Stimulated activated naive CD8-positive, alpha-beta T cell treated with anti-CD3 and anti-CD28 coated beads, Interleukin-15, amount 100 ng/mL, for 72 hours (primary cell): ENCODE measurements at regions not wholly inside any gene's neighbourhood (a gene's known extent, or its start where the extent isn't known, plus 50 kb on each side); places are given as distances from the start of the nearest gene placed in this dataset.
"Not testable (repeated sequence)": the region's sequence is repeated elsewhere in the genome, so short reads cannot be mapped to it uniquely, and the experiment has no call there.

Experiments used
- ATAC-seq: fragments of 150-1000 bp; cut with Tn5 transposase; 2 replicates; pipeline ENCODE4 v1.10.0; 2021; ENCODE audit warnings: mild to moderate bottlenecking, moderate library complexity
- DNase-seq, 2 donors: peaks; one replicate each; pipeline ENCODE4 v3.0.0; 2021 to 2022
- H3K27ac Mint-ChIP-seq, 2 donors: one replicate each; pipeline ENCODE4 v1.8.0; 2022; ENCODE audit warnings: mild to moderate bottlenecking in 2 of 2, mixed read lengths in 2 of 2, moderate library complexity in 2 of 2
- H3K27me3 Mint-ChIP-seq: one replicate; pipeline ENCODE4 v1.8.0; 2022; ENCODE audit warnings: mixed read lengths
- H3K4me1 Mint-ChIP-seq: one replicate; pipeline ENCODE4 v1.8.0; 2022; ENCODE audit warnings: mild to moderate bottlenecking, mixed read lengths
- H3K4me3 Mint-ChIP-seq, 2 donors: one replicate each; pipeline ENCODE4 v1.8.0; 2022; ENCODE audit warnings: mild to moderate bottlenecking in 2 of 2, mixed read lengths in 2 of 2, moderate library complexity in 1 of 2
- H3K9me3 Mint-ChIP-seq, 2 donors: one replicate each; pipeline ENCODE4 v1.8.0; 2022; ENCODE audit warnings: mixed read lengths in 2 of 2

DNA sequence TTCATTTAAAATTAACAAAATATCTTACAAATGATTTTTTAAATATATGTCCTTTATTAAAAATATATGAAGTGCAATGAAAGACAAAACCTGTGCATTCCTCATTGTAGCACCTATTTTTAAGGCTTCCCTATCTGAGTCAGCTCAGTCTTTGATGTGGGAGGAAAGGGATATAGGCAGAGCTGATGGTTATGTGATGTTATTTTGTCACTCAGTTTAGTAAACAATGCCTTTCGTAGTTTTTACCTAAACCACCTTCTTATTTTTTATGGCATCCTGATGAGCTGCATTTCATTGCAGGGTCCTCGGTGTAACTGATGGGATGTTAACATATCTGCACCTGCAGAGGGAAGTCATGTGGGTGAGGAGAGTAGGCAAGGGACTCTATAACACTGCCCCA lies 58.9 kb upstream of the FRMD6 start:
- Mint-ChIP-seq H3K27ac (no peak overlapping the region), H3K27me3 (peaks cover 14% of the 10 kb centered on the region), H3K4me1 (peaks cover 6% of the 10 kb centered on the region), H3K9me3 (no peaks in the 10 kb centered on the region), H3K4me3 (no peak overlapping the region)
- peak; percentile 69 for ATAC-seq
- DNase-seq, result no peak

DNA sequence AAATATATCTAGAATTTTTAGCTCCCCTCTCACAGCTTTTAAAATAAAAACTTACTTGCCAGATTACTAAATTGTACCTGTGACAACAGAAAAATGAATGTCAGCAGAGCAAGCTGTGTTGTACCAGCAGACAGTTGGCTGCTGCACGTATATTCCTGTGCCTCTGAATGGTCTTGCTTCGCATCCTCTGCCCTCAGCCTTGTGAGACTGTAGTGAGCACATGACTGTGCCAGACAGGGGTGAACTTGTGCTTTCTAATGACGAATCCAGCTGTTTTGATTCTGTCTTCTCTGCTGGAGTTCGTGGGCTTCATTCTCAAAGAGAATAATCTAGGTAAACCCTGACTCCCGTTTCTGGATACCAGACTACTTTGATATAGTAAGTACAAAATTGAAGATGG lies 58.3 kb upstream of the FRMD6 start:
- ATAC-seq (no peak), DNase-seq (no peak)
- Mint-ChIP-seq H3K9me3 (no peaks in the 10 kb centered on the region), H3K27me3 (peaks cover 13% of the 10 kb centered on the region), H3K4me1 (peaks cover 6% of the 10 kb centered on the region), H3K27ac (no peak overlapping the region), H3K4me3 (no peak overlapping the region)

DNA sequence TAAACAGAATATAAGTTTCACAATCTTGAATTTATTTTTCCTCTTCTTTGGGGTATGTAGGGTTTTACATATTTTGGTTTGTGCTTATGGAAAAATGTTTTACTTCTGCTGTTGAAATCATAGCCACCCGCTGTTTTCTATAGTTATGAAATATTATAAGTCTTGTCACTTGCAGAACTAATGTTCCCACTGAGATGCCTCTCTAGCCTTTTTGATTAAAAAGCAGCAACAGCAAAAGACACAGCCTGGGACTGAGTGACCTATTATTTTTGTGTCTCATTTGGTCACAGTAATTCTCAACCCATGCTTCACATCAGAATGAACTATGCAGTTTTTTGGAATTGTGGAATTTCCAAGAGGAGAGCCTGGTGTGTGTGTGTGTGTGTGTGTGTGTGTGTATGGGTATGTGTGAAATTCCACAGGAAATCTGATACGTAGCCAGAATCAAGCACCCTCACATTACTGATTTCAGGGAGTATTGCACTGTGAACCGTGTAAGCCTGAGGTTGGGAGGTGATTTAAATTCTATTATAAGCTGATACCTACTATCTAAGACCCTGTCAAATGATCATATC lies 55.7 kb upstream of the FRMD6 start:
- Mint-ChIP-seq H3K9me3 (no peaks in the 10 kb centered on the region), H3K4me1 (peaks cover 6% of the 10 kb centered on the region), H3K4me3 (no peak overlapping the region), H3K27ac (no peak overlapping the region), H3K27me3 (peaks cover 18% of the 10 kb centered on the region)
- ATAC-seq, result no peak
- DNase-seq, result no peak

GRCh38 chr14:51596488-51597117 lies 55.1 kb upstream of the FRMD6 start:
- peaks cover 6% of the 10 kb centered on the region for H3K4me1 Mint-ChIP-seq
- DNase-seq (no peak), ATAC-seq (no peak)
- H3K27ac Mint-ChIP-seq, result no peak overlapping the region
- H3K9me3 Mint-ChIP-seq, result no peaks in the 10 kb centered on the region
- H3K4me3 Mint-ChIP-seq, result no peak overlapping the region
- peaks cover 18% of the 10 kb centered on the region for H3K27me3 Mint-ChIP-seq

GRCh38 chr14:51597261-51598001 lies 54.3 kb upstream of the FRMD6 start:
- H3K27me3 Mint-ChIP-seq, result peaks cover 18% of the 10 kb centered on the region

GRCh38 chr14:51598924-51599600 lies 52.6 kb upstream of the FRMD6 start:
- ATAC-seq, H3K4me3 Mint-ChIP-seq, DNase-seq, H3K27ac Mint-ChIP-seq, H3K9me3 Mint-ChIP-seq, H3K4me1 Mint-ChIP-seq: not testable (repeated sequence)
- H3K27me3 Mint-ChIP-seq, result peaks cover 25% of the 10 kb centered on the region

More at GRCh38 chr14:51597261-51598001, 54.3 kb upstream of the FRMD6 start:
- H3K4me3 Mint-ChIP-seq, result no peak overlapping the region
- ATAC-seq, result no peak
- H3K4me1 Mint-ChIP-seq, result peaks cover 6% of the 10 kb centered on the region
- no peak for DNase-seq
- H3K27ac Mint-ChIP-seq, result no peak overlapping the region
- no peaks in the 10 kb centered on the region for H3K9me3 Mint-ChIP-seq

DNA sequence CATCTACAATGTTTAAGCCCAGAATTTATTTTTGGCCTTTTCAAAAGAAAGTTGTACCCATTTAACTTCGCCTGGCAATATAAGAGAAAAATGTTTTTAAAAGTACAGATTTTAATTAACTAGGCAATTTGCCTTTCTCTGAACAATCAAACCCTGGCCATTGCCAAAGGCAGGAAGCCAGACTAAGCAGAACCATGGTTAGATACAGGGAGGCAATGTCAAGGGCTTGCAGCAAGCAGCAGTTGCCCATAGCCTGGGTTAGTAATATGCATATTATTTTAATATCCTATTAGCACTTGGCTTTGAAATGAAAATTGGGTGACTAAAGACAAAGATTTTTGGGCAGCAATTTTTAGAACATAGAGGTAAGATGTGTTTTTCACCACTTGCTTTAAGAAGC lies 51.1 kb upstream of the FRMD6 start:
- no peak overlapping the region for H3K4me3 Mint-ChIP-seq
- ATAC-seq (no peak), DNase-seq (no peak)
- H3K9me3 Mint-ChIP-seq, result no peaks in the 10 kb centered on the region
- no peak overlapping the region for H3K27ac Mint-ChIP-seq
- peaks cover 25% of the 10 kb centered on the region for H3K27me3 Mint-ChIP-seq
- H3K4me1 Mint-ChIP-seq, result no peaks in the 10 kb centered on the region
